22Rv1 (cell line): ENCODE measurements at regions not wholly inside any gene's neighbourhood (a gene's known extent, or its start where the extent isn't known, plus 50 kb on each side); places are given as distances from the start of the nearest gene placed in this dataset.

ENCODE experiments used
- H3K27ac ChIP-seq: fragments of 450-650 bp; 2 replicates; pipeline ENCODE4 v1.5.1; 2017
- CTCF ChIP-seq: fragments of 450-650 bp; IDR thresholded peaks from 2 replicates; pipeline ENCODE4 v1.5.1; 2017; ENCODE audit warnings: mild to moderate bottlenecking
- ZFX ChIP-seq: fragments of 450-650 bp; IDR thresholded peaks from 2 replicates; pipeline ENCODE4 v1.6.1; 2017; ENCODE audit warnings: antibody characterized with exemption, borderline replicate concordance

GRCh38 chr6:2361195-2361594 is 115.8 kb upstream of the GMDS start:
- TF ChIP-seq ZFX (no peak), CTCF (no peak)
- H3K27ac ChIP-seq = no peak overlapping the region

- no peak overlapping the region for H3K27ac ChIP-seq
- no peak for TF ChIP-seq ZFX
- no peak for TF ChIP-seq CTCF
Measured at GRCh38 chr6:2360716-2361115, 115.3 kb upstream of the GMDS start.

- H3K27ac ChIP-seq = no peak overlapping the region
- TF ChIP-seq CTCF = no peak
- TF ChIP-seq ZFX = no peak
Measured at GRCh38 chr6:2360126-2360525, 114.7 kb upstream of the GMDS start.

GRCh38 chr6:2355150-2355549 is 109.7 kb upstream of the GMDS start:
- TF ChIP-seq ZFX (no peak), CTCF (no peak)
- H3K27ac ChIP-seq = no peak overlapping the region

GRCh38 chr6:2354138-2354491 is 108.7 kb upstream of the GMDS start:
- H3K27ac ChIP-seq = no peak overlapping the region
- TF ChIP-seq ZFX (no peak), CTCF (peak; percentile 57)

GRCh38 chr6:2353412-2354137 is 108.2 kb upstream of the GMDS start:
- TF ChIP-seq ZFX (no peak), CTCF (peak; percentile 91)
- H3K27ac ChIP-seq = no peak overlapping the region

- H3K27ac ChIP-seq = no peak overlapping the region
- TF ChIP-seq ZFX (no peak), CTCF (no peak)
Measured at GRCh38 chr6:2351807-2352431, 106.5 kb upstream of the GMDS start.
